OCI-LY1 (cell line): ENCODE measurements at regions not wholly inside any gene's neighbourhood (a gene's known extent, or its start where the extent isn't known, plus 50 kb on each side); places are given as distances from the start of the nearest gene placed in this dataset.

Experiments used
- H2AFZ ChIP-seq: fragments of 200-600 bp; sonication (generic), shearing (Covaris generic); 2 replicates; pipeline ENCODE4 v1.6.0; 2014; ENCODE audit warnings: antibody characterized with exemption, mild to moderate bottlenecking, low read length
- H3F3A ChIP-seq: fragments of 200-600 bp; sonication (generic), shearing (Covaris generic); 2 replicates; pipeline ENCODE4 v1.6.0; 2014; ENCODE audit warnings: mild to moderate bottlenecking, antibody characterized with exemption, low read length, moderate library complexity; ENCODE audit not compliant: insufficient read depth
- H3K27ac ChIP-seq: fragments of 200-600 bp; sonication (generic); 2 replicates; pipeline ENCODE4 v1.5.1; 2014; ENCODE audit warnings: low read length, mixed run types, mild to moderate bottlenecking, low read depth; ENCODE audit not compliant: poor library complexity, severe bottlenecking
- H3K27me3 ChIP-seq: fragments of 200-600 bp; sonication (generic); 2 replicates; pipeline ENCODE4 v1.6.0; 2014; ENCODE audit warnings: antibody characterized with exemption, mild to moderate bottlenecking, low read length, moderate library complexity; ENCODE audit not compliant: insufficient read depth
- H3K36me3 ChIP-seq: fragments of 200-600 bp; sonication (generic); 2 replicates; pipeline ENCODE4 v1.6.1; 2014; ENCODE audit warnings: mild to moderate bottlenecking, antibody characterized with exemption, low read length, moderate library complexity, mixed read lengths; ENCODE audit not compliant: insufficient read depth
- H3K4me1 ChIP-seq: fragments of 200-600 bp; sonication (generic); 2 replicates; pipeline ENCODE4 v1.5.1; 2014; ENCODE audit warnings: mild to moderate bottlenecking, low read length, moderate library complexity; ENCODE audit not compliant: insufficient read depth, severe bottlenecking
- H3K4me2 ChIP-seq: fragments of 200-600 bp; sonication (generic), shearing (Covaris generic); 2 replicates; pipeline ENCODE4 v1.6.1; 2014; ENCODE audit warnings: low read length
- H3K4me3 ChIP-seq: fragments of 200-600 bp; sonication (generic); 2 replicates; pipeline ENCODE4 v1.5.1; 2014; ENCODE audit warnings: low read length, low read depth, mild to moderate bottlenecking, mixed read lengths; ENCODE audit not compliant: poor library complexity, severe bottlenecking
- H3K79me2 ChIP-seq: fragments of 200-600 bp; shearing (Covaris generic); 2 replicates; pipeline ENCODE4 v1.6.1; 2016; ENCODE audit warnings: mixed run types, low read length, mixed read lengths; ENCODE audit not compliant: insufficient read depth
- H3K9ac ChIP-seq: fragments of 200-600 bp; sonication (generic), shearing (Covaris generic); 2 replicates; pipeline ENCODE4 v1.6.1; 2014; ENCODE audit warnings: mild to moderate bottlenecking, low read length, mixed read lengths
- H3K9me2 ChIP-seq: fragments of 200-600 bp; sonication (generic), shearing (Covaris generic); 2 replicates; pipeline ENCODE4 v1.6.1; 2014; ENCODE audit warnings: low read depth, mild to moderate bottlenecking, low read length, mixed read lengths
- H3K9me3 ChIP-seq: fragments of 200-600 bp; shearing (Covaris generic); 2 replicates; pipeline ENCODE4 v1.6.1; 2014; ENCODE audit warnings: low read length, mixed read lengths
- H4K20me1 ChIP-seq: fragments of 200-600 bp; sonication (generic), shearing (Covaris generic); 2 replicates; pipeline ENCODE4 v1.6.0; 2016; ENCODE audit warnings: mild to moderate bottlenecking, low read length; ENCODE audit not compliant: insufficient read depth
- CTCF ChIP-seq: fragments of 200-600 bp; sonication (generic), shearing (Covaris generic); IDR thresholded peaks from 2 replicates; pipeline ENCODE4 v1.5.1; 2017; ENCODE audit warnings: mild to moderate bottlenecking, antibody characterized with exemption, low read length, moderate library complexity, mixed read lengths
- EZH2 ChIP-seq: fragments of 200-600 bp; sonication (generic), shearing (Covaris generic); IDR thresholded peaks from 2 replicates; pipeline ENCODE4 v1.8.0; 2017; ENCODE audit warnings: borderline replicate concordance, mixed run types, mild to moderate bottlenecking, antibody characterized with exemption, low read length, moderate library complexity, mixed read lengths

- H4K20me1 ChIP-seq = no peaks in the 10 kb centered on the region
- no peak overlapping the region for H3K27ac ChIP-seq
Observed at GRCh38 chr6:98484696-98485095, 349.7 kb upstream of the POU3F2 start.

GRCh38 chr6:98485593-98485992 lies 348.8 kb upstream of the POU3F2 start:
- no peak overlapping the region for H3K9ac ChIP-seq

More at GRCh38 chr6:98484696-98485095, 349.7 kb upstream of the POU3F2 start:
- TF ChIP-seq EZH2 (no peak), CTCF (no peak)
- H3K36me3 ChIP-seq = no peaks in the 10 kb centered on the region
- no peaks in the 10 kb centered on the region for H3K4me1 ChIP-seq
- H3F3A ChIP-seq = no peaks in the 10 kb centered on the region
- no peaks in the 10 kb centered on the region for H3K79me2 ChIP-seq
- no peak overlapping the region for H3K4me3 ChIP-seq
- H2AFZ ChIP-seq = no peak overlapping the region
- H3K9me3 ChIP-seq = no peaks in the 10 kb centered on the region
- no peaks in the 10 kb centered on the region for H3K9me2 ChIP-seq
- no peak overlapping the region for H3K4me2 ChIP-seq
- H3K9ac ChIP-seq = no peak overlapping the region
- H3K27me3 ChIP-seq = no peaks in the 10 kb centered on the region

GRCh38 chr6:98486057-98486456 lies 348.3 kb upstream of the POU3F2 start:
- no peak for TF ChIP-seq EZH2
- TF ChIP-seq CTCF = no peak
- H3K27ac ChIP-seq = no peak overlapping the region
- H3K9me3 ChIP-seq = no peaks in the 10 kb centered on the region
- no peaks in the 10 kb centered on the region for H3K79me2 ChIP-seq
- no peaks in the 10 kb centered on the region for H3F3A ChIP-seq
- H3K9me2 ChIP-seq = no peaks in the 10 kb centered on the region
- no peaks in the 10 kb centered on the region for H3K27me3 ChIP-seq
- H3K4me3 ChIP-seq = no peak overlapping the region
- H3K9ac ChIP-seq = no peak overlapping the region
- H3K4me2 ChIP-seq = no peak overlapping the region
- no peaks in the 10 kb centered on the region for H3K4me1 ChIP-seq
- H3K36me3 ChIP-seq = no peaks in the 10 kb centered on the region
- H2AFZ ChIP-seq = no peak overlapping the region
- H4K20me1 ChIP-seq = no peaks in the 10 kb centered on the region

More at GRCh38 chr6:98485593-98485992, 348.8 kb upstream of the POU3F2 start:
- no peaks in the 10 kb centered on the region for H3K27me3 ChIP-seq
- H3K4me2 ChIP-seq = no peak overlapping the region
- no peak overlapping the region for H3K4me3 ChIP-seq
- no peaks in the 10 kb centered on the region for H3K4me1 ChIP-seq
- H4K20me1 ChIP-seq = no peaks in the 10 kb centered on the region
- no peaks in the 10 kb centered on the region for H3F3A ChIP-seq
- H3K9me3 ChIP-seq = no peaks in the 10 kb centered on the region
- H3K36me3 ChIP-seq = no peaks in the 10 kb centered on the region
- H2AFZ ChIP-seq = no peak overlapping the region
- H3K27ac ChIP-seq = no peak overlapping the region
- no peaks in the 10 kb centered on the region for H3K9me2 ChIP-seq
- no peak for TF ChIP-seq EZH2
- no peak for TF ChIP-seq CTCF
- no peaks in the 10 kb centered on the region for H3K79me2 ChIP-seq
